OCI-LY7 (cell line): ENCODE measurements at regions not wholly inside any gene's neighbourhood (a gene's known extent, or its start where the extent isn't known, plus 50 kb on each side); places are given as distances from the start of the nearest gene placed in this dataset.

Experiments used
- BruUV-seq: library from RNA; stranded (reverse); fragments of 400-500 nt; replicated peaks from 2 replicates; lab custom pipeline; 2021; lab: Mats Ljungman, UMichigan
- CTCF ChIA-PET: fragments of 300-600 bp; sonication (Branson Sonifier 250); formaldehyde crosslinking; loops from one replicate; lab custom pipeline; 2022; ENCODE audit warnings: antibody characterized with exemption; ENCODE audit not compliant: unreplicated experiment; lab: Charles Lee
- POLR2A ChIA-PET: fragments of 300-600 bp; sonication (Branson Sonifier 250); formaldehyde crosslinking; loops from one replicate; lab custom pipeline; 2022; ENCODE audit warnings: antibody characterized with exemption; lab: Charles Lee
- DNase-seq: peaks from one replicate; pipeline ENCODE4 v3.0.0-alpha.2; 2015; ENCODE audit warnings: low spot score
- H2AFZ ChIP-seq: fragments of 200-600 bp; sonication (generic), shearing (Covaris generic); 2 replicates; pipeline ENCODE4 v1.6.1; 2014; ENCODE audit warnings: mild to moderate bottlenecking, antibody characterized with exemption, low read length, moderate library complexity
- H3K27ac ChIP-seq: fragments of 200-600 bp; sonication (generic); 2 replicates; pipeline ENCODE4 v1.5.1; 2014; ENCODE audit warnings: mixed run types, low read depth, mild to moderate bottlenecking, moderate library complexity, low read length, inconsistent platforms; ENCODE audit not compliant: poor library complexity, severe bottlenecking
- H3K36me3 ChIP-seq: fragments of 200-600 bp; sonication (generic); 2 replicates; pipeline ENCODE4 v1.6.1; 2014; ENCODE audit warnings: mild to moderate bottlenecking, antibody characterized with exemption, low read length, moderate library complexity, mixed read lengths; ENCODE audit not compliant: insufficient read depth
- H3K4me1 ChIP-seq: fragments of 200-600 bp; sonication (generic); 2 replicates; pipeline ENCODE4 v1.5.1; 2014; ENCODE audit warnings: mild to moderate bottlenecking, low read length; ENCODE audit not compliant: insufficient read depth, poor library complexity, severe bottlenecking
- H3K4me2 ChIP-seq: fragments of 200-600 bp; sonication (generic); 2 replicates; pipeline ENCODE4 v1.6.1; 2014; ENCODE audit warnings: mild to moderate bottlenecking, low read length
- H3K4me3 ChIP-seq: fragments of 200-600 bp; sonication (generic); 2 replicates; pipeline ENCODE4 v1.5.1; 2014; ENCODE audit warnings: mild to moderate bottlenecking, low read depth, low read length; ENCODE audit not compliant: poor library complexity, severe bottlenecking
- H3K79me2 ChIP-seq: fragments of 200-600 bp; sonication (generic); 2 replicates; pipeline ENCODE4 v1.6.1; 2016; ENCODE audit warnings: low read depth, mild to moderate bottlenecking, low read length, moderate library complexity, mixed read lengths; ENCODE audit not compliant: insufficient read depth
- H3K9me2 ChIP-seq: fragments of 200-600 bp; sonication (generic); 2 replicates; pipeline ENCODE4 v1.6.1; 2016; ENCODE audit warnings: mild to moderate bottlenecking, low read length, mixed read lengths; ENCODE audit not compliant: insufficient read depth
- H3K9me3 ChIP-seq: fragments of 200-600 bp; sonication (generic); 2 replicates; pipeline ENCODE4 v1.6.1; 2014; ENCODE audit warnings: mild to moderate bottlenecking, mixed run types, low read length, mixed read lengths
- H4K20me1 ChIP-seq: fragments of 200-600 bp; sonication (generic); 2 replicates; pipeline ENCODE4 v1.6.1; 2014; ENCODE audit warnings: mild to moderate bottlenecking, antibody characterized with exemption, low read length, moderate library complexity, mixed read lengths; ENCODE audit not compliant: insufficient read depth
- CTCF ChIP-seq: fragments of 200-600 bp; sonication (generic); conservative IDR thresholded peaks from 2 replicates; pipeline ENCODE4 v1.5.1; 2014; ENCODE audit warnings: mild to moderate bottlenecking, antibody characterized with exemption, low read length, moderate library complexity, mixed read lengths
- EZH2phosphoT487 ChIP-seq: fragments of 200-600 bp; sonication (generic); IDR thresholded peaks from 2 replicates; pipeline ENCODE4 v1.6.1; 2018; ENCODE audit warnings: low read depth, borderline replicate concordance, mild to moderate bottlenecking, mixed run types, antibody characterized with exemption, low read length, moderate library complexity, mixed read lengths
- intact Hi-C: fragments of 100-400 bp; cut with micrococcal nuclease; formaldehyde crosslinking; loops from one replicate; pipeline ENCODE4 v1.10.0; 2022; ENCODE audit not compliant: unreplicated experiment

- no peak overlapping the region for H2AFZ ChIP-seq
- no peak overlapping the region for H3K4me2 ChIP-seq
- intact Hi-C loops, result no loop called here
- BruUV-seq, result no TSS peak
- no peak overlapping the region for H3K4me3 ChIP-seq
- ChIA-PET POLR2A (no interaction called here), CTCF (no interaction called here)
- TF ChIP-seq CTCF (no peak), EZH2phosphoT487 (no peak)
- H3K79me2 ChIP-seq, result no peaks in the 10 kb centered on the region
- DNase-seq, result no peak
- no peaks in the 10 kb centered on the region for H3K4me1 ChIP-seq
- no peaks in the 10 kb centered on the region for H3K9me3 ChIP-seq
- H3K9me2 ChIP-seq, result no peaks in the 10 kb centered on the region
- H4K20me1 ChIP-seq, result no peaks in the 10 kb centered on the region
- no peak overlapping the region for H3K27ac ChIP-seq
- no peaks in the 10 kb centered on the region for H3K36me3 ChIP-seq
Observed at GRCh38 chr1:30650968-30651320, 72.4 kb downstream of the MATN1 start.

- ChIA-PET POLR2A (no interaction called here), CTCF (no interaction called here)
- H4K20me1 ChIP-seq, result no peaks in the 10 kb centered on the region
- H3K27ac ChIP-seq, result no peak overlapping the region
- DNase-seq, result no peak
- H3K4me1 ChIP-seq, result no peaks in the 10 kb centered on the region
- no peaks in the 10 kb centered on the region for H3K79me2 ChIP-seq
- no peaks in the 10 kb centered on the region for H3K36me3 ChIP-seq
- no peak overlapping the region for H3K4me2 ChIP-seq
- intact Hi-C loops, result no loop called here
- BruUV-seq, result no TSS peak
- no peak overlapping the region for H3K4me3 ChIP-seq
- H3K9me2 ChIP-seq, result no peaks in the 10 kb centered on the region
- no peak overlapping the region for H2AFZ ChIP-seq
- no peaks in the 10 kb centered on the region for H3K9me3 ChIP-seq
- TF ChIP-seq EZH2phosphoT487 (no peak), CTCF (no peak)
Observed at GRCh38 chr1:30650038-30650967, 73.1 kb downstream of the MATN1 start.
